GM18907 (cell line): ENCODE measurements at regions not wholly inside any gene's neighbourhood (a gene's known extent, or its start where the extent isn't known, plus 50 kb on each side); places are given as distances from the start of the nearest gene placed in this dataset.

ENCODE experiments used
- ATAC-seq: cut with Tn5 transposase; IDR thresholded peaks from one replicate; pipeline ENCODE4 v1.9.1; 2021; ENCODE audit warnings: mild to moderate bottlenecking, moderate library complexity; ENCODE audit not compliant: unreplicated experiment

DNA sequence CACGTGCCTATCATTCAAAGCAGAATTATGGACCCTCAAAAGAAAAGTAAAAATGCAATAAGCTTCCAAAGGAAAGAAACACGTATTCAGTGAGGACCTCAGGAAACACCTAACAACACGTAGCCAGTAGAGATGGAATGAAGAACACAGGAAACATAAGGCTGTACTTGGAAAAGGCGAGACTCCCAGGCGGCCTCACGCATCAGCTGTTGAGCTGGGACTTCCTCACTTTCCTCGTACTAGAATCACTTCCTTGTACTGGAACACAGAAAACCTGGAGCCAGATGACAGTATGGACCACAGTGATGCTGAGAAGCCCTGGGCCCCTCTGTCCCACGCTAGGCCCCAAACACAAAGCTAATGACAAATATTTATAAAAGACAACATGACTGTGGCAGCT, 94.4 kb upstream of the BACE2 start:
- no peak for ATAC-seq

DNA sequence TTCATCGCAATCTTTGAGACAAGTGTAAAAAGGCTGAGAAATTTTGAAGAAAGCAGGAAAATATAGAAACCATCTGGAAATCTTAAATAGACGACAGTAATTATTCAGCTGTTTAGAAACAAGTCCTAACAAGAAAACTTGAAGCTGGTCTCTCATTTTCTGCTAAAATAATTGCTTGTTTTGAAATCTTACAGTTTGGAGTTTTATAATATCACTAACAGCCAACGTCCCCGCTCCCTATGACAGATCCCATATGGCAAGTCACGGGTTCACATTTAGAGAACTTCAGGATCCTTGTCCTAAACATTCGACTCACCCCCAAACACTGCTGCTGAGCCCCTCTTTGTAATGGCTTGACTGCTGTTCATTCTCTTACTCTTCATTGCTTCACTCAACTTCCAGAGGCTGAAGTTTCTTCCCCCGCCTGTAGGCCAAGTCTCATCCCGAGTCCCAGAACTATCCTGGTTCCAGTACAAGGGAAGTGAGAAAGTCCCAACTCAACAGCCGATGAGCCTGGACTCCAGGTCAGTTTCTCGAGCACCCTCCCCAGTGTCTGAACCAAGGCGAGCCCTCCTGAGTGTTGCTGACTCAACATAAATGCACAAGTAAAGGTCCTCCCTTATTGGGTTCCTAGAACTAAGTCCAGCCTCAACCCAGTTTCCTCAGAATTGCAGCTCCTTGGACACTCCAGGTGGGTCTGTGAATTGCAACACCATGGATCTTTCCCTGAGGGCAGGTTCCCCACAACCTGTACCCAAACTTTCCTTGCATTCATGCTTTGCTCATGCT, 93.4 kb upstream of the BACE2 start:
- no peak for ATAC-seq

DNA sequence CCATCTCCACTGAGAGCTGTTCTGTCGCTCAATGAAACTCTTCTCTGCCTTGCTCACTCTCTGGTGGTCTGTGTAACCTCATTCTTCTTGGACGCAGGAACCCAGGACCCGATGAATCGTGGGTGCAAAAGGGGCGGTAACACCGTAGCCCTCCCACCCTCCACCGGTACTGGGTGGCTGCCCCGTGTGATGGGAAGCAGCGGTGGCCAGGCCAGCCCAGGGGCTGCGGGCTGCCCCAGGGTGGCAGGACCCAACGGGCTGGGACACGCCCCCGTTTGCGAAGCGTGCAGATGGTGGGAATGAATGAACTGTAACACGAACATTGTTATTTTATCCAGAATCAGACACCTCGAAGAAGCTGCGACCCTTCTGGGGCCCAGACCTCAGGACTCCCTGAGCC, 92.3 kb upstream of the BACE2 start:
- no peak for ATAC-seq

DNA sequence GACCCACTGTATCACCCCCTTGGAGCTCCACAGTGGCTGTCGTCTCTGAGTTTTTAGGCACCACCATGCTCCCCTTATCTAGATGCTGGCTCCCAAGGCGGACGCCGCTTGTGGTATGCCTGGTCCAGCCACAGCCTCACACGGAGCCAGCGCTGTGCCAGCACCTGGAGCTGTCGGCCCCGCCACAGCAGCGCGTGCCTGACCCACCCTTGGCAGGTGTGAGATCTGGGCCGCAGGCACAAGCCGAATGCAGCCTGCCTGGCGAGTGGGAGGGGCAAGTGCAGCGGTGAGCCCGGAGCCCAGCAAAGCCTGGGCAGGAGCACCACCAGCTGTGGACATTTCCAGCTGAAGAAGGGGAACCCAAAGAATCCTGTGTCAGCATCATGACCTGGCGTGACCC, 91.9 kb upstream of the BACE2 start:
- no peak for ATAC-seq

DNA sequence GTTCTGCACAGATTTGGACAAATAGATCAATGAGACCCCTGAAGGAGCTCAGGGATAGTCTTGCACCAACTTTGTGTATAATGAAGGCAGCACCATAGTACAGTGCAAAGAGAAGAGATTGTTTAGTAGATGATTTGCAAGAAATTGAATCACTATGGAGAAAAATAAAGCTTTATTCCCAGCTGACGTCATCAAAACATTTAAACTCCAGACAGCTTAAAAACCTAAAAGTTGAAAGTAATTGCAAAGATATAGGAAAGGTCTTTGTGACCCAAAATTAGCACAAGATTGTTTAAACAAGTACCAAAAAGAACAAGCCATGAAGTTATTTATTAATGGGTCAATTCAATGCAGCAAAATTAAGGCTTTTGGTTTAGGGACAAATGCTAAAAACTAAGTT, 88.8 kb upstream of the BACE2 start:
- no peak for ATAC-seq

DNA sequence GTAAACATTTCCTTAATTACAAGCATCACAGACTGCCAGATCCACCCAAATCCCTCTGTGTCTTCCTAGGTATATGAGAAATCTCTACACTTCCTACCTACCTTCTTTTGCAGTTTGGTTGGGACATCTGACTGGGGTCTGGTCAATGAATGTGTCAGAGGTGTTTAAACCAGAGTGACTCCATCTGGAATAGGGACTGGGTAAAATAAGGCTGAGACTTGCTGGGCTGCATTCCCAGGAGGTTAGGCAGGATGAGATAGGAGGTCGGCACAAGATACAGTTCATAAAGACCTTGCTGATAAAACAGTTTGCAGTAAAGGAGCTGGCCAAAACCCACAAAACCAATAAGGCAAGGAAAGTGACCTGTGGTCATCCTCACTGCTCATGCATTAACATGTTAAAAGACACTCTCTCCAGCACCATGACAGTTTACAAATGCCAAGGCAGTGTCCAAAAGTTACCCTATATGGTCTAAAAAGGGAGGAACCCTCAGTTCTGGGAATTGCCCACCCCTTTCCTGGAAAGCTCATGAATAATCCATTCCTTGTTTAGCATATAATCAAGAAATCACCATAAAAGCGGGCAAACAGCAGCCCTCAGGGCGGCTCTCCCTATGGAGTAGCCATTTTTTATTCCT, 87.4 kb upstream of the BACE2 start:
- no peak for ATAC-seq

DNA sequence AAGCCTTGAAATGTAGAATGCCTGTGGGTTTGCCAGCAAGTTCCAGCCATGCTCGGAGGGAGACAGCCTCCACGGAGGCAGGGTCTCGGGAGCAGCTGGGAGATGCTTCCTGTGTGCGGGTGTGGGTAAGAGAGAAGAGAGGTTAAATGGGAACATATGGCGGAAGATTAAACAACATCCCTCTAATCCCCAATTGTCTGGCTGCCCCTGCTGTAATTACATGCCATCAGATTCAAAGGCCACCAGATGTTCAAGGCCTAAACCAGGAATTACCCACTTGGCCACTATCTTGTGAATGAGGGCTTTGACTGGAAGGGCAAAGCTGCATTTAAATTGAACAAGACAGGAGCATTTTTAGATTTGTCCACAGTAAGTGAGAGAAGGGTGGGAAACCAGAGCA, 81.4 kb upstream of the BACE2 start:
- ATAC-seq: no peak

DNA sequence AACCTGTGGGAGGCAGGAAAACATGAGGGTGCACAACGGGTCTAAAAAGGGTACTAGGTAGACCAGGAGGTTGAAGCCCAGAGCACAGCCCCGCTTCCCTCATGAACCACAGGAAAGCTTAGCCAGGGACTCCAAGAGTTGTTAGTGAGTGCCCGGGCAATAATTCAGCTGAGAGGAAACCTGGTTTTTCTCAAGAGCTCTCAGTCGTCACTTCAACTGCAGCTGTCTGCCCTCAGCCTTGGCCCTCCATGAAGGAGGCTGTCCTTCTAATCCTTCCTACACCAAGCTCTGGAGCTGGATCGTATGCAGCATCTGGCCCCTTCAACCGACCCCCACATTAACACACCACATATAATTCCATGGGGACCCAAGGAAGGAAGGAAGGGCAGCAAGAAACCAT, 77.0 kb upstream of the BACE2 start:
- no peak for ATAC-seq

DNA sequence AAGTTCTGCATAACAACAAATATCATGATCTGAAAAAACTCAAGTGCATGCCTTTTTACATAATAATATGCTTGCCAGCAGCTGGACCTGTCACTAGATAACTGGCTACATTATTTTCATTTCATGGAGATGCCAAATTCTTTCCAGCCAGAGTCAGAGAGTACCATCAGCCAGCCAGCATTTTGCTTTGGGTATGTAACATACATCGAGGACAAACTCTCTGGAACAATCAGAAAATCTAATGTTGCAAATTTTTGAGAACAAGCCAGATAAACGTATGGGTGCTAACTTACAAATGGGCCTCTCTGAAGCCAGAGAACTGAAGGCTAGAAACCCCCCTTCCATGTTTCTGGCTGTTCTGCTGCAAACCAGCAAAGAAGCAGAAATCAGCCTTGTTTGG, 76.3 kb upstream of the BACE2 start:
- no peak for ATAC-seq

DNA sequence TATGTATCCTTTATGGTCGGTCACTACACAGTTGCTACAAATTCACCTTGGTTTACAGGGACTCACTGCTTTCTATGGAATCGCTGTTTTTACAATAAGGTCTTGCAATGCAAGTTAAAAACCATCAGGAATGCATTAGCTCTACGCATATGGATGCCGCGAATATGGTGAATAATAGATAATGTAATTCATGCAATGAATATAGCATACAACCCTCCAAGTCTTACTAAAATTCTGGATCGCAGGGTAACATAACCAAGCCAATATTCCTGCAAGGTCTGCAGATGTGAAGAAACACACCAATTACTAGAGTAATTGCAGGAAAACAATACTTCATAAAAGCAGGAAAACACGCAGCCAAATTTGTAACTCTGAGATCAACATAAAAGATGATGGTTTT, 75.6 kb upstream of the BACE2 start:
- no peak for ATAC-seq

DNA sequence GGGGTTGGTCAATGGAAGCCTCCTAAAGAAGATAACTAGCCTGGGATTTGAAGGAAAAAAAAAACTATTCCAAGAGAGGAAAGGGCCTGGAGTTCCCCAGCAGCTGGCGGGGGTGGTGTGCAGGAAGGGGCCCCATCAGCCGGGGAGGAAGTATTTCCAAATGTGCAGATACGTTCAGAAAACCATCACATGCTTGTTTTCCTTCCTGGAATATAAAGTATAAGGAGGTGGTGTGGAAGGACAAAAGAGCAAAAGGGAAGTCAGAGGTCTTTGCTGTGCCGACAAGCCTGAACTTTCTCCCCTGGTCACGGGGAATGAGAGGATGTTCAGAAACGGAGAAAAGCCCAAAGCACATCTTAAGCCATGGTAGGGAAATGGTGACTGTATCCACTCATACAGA, 72.0 kb upstream of the BACE2 start:
- ATAC-seq: no peak

DNA sequence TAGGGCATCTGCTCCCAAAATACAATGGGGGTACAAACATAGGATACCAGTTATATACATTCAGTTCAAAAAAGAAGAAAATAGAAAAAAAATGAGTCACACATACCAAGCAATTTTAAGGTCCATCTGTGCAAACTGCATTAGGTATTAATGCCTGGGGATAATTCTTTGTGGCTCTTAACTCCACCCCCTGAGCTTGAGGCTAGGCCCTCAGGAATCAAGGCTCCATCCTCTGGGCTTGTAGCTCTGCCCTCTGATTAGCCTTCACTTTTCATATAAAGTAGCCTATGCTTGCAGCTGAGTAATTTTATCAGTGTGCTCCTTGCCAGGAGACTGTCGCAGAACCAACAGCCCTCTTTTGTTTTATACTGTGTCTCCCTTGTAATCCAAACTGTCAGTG, 69.9 kb upstream of the BACE2 start:
- ATAC-seq: no peak

DNA sequence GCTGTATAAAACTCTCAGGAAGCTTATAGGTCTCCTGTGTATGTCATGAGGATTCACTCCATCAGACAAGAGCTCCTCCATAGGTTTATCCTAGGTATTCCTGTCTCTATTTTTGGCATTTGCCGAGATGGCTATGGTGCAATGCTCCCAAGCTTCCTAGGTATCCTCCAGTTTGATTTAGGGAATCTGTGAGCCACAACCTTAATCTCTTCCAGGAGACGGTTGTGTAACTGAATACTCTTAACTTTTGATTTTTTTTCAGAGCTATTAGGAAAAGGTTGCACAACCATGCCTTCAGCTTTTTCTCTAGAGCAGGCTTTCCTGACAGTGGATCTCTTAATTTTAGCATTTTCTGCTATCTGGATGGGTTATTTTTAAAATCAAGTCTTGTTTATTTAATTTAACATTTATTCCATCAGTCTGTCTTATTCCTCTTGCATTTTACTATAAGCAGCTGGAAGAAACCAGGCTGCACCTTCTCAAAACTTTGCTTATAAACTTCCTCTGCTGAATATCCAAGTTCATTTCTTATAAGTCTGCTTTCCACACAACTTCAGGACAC, 69.4 kb upstream of the BACE2 start:
- ATAC-seq: no peak

DNA sequence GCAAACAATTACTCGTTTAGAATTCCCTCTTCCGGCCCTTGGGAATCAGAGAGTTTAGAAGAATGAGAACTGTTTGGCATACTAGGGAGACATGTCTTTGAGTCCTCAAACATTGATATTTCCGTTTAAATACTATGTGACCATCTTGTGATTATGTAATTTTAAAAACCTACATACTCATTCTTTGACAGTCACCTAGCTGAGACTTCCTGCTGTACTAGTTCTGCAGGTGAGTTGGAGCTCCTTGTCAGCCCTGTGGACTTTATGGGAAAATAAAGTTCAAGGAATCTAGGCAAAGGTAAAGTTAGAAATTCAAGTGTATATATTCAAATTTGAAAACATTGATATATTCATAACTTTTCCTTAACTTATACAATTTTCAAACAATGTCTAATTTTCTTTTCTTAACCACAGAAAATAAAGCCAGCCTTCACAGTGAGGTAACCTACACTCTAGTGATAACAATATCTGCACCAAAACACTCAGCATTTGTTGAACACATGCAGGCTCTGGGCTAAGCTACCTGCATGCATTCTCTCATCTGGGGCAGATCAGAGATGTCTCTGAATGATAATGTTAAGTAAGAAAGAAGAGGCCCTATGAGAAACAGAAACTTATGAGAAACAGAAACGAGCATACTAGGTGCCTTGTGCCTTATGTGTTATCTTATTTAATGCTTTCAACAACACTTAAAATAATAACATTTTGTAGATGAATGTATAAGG, 67.0 kb upstream of the BACE2 start:
- ATAC-seq: no peak

DNA sequence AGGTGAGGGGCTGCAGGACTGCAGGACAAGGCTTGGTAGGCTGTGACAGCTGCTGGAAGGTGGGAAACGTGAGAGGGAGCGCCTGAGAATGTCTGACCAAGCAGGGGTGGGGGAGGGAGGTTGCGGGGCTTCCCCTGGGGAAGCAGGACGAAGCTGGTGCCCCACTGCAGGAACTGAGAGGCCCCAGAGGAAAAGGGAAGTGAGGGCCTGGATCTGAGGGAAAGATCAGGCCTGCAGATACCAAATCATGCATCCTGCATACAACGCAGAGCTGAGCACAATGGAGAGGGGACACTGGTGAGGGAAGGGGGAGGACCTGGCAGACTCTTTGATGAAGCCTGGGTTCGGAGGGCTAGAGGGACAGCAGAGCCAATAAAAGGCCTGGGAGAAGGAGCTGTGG, 65.7 kb upstream of the BACE2 start:
- no peak for ATAC-seq

DNA sequence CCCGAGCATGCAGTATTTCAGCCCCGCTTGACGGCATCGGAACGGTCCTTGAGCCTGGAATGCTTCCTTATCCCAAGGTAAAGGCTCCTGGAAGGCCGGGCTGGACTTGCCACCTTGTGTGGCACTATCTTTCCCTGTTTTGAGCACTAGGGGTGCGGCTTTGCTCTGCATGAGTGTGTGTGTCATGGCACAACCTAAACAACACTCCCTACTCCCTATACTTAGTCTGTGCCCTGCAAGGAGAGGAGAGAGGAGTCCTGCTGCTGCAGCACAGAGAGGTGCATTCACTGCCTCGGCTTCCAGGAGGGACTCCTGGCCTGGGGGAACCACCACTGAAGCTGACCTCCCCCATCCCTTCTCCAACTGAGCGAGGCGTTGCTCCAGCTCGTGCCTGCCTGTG, 60.4 kb upstream of the BACE2 start:
- no peak for ATAC-seq

DNA sequence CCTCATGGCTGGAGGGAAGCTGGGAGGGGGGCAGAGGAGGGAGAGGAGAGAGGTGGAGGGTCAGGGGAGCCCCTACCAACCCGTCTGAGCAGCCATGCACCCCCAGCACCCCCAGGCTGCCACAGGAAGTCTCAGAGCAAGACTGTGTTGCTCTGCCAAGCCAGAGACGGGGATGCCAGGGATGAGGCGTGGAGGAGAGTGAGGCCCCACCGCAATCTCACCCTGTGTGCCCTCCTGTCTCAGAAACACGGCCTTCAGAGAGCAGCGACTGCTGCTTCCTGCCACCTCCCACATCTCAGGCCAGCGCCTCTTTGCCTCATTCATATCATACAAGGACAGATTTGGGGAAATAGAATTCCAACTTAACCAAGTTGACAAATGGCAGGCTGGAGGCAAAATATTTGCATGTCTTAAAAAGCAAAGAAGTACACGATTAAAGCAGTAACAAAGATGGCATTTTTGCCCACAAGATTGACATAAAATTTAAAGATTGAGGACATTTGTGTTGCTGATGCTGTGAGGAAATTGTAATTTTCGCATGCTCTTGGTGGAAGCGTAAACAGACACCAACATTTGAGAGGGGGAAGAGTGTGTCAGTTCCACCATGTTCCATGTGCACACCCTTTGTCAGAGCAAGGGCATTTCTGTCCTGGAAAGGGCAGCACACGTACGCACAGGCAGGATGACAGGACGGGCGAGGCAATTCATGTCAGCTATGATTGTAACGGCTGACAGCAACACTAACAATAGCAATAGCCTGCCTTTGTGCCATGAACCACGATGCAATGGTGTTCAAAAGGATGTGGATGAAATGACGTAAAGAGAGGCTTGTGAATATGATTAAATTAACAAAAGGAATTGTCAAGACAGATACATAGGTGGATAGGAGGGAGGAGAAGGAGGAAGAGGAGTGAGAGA, 59.0 kb upstream of the BACE2 start:
- no peak for ATAC-seq

DNA sequence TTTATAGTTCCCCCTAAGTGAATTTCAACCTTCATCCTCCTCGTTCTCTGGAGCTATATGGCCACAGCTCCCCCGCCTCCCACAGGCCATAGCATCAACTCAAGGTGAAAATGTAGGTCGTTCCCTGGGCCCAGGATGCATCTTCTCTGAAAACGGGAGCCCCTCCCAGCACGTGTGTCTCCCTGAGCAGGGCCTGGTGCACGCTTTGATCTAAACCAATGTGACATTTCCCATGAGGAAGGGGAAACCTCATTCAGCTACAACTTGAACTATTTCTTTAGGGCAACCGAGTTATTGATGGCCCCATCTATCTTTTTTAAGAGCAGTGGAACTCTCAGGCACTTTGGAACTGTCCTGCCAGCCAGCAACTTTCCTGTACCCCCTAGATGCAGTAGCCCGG, 57.8 kb upstream of the BACE2 start:
- no peak for ATAC-seq

DNA sequence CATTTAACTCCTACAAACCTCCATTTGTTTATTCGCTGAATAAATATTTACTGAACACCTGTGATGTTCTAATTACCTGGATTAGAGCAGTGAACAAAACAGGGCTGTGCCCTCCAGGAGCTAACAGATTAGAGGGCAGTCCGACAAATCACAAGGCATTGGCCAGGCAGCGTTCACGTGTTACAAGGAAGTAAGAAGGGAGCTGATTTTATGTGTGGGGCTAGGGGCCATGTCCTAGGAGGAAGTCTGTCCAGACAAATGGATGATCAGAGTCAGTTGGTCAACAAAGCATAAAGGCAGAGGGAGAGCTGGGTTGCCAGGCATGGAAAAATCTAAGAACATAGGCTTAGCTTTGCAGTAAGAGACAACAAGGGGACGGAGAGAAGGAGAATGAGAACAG, 57.3 kb upstream of the BACE2 start:
- no peak for ATAC-seq

DNA sequence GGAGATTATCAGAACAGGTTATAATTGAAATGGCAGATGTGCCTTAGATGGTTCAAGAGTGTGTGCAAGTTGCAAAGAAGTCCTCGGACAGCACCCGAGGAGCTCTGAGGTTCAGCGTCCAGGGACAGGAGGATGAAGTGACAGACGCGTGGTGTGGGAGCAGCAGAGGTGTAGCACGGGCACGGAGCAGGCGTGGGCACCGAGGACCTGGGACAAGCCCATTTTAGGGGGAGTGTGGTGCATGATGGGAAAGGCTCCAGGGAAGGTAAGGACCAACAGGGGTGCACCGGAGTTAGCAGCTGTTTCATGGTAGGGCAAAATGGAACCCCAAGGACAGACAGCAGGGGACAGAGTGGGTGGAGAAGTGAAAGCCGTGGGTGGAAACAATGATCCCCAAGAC, 56.3 kb upstream of the BACE2 start:
- no peak for ATAC-seq
